ENCODE measurements at regions not wholly inside any gene's neighbourhood (a gene's known extent, or its start where the extent isn't known, plus 50 kb on each side); places are given as distances from the start of the nearest gene placed in this dataset.

GRCh38 chr4:61128682-61129081, 71.4 kb upstream of the ADGRL3 start:
- DNase-seq (ENCODE audit: low spot score in 2 of 2) = no peak
- in situ Hi-C loops (cut with MboI; ENCODE audit: low sequenced_read_pairs) = no loop called here
- Histone ChIP-seq H3K4me3 (no peak overlapping the region), H3K4me1 (no peaks in the 10 kb centered on the region), H3K9me3 (no peaks in the 10 kb centered on the region), H3K27me3 (ENCODE audit: low read depth) (no peaks in the 10 kb centered on the region), H3K36me3 (replicated peaks) (no peaks in the 10 kb centered on the region)

- Histone ChIP-seq H3K36me3 (replicated peaks) (no peaks in the 10 kb centered on the region), H3K27me3 (ENCODE audit: low read depth) (no peaks in the 10 kb centered on the region), H3K4me1 (no peaks in the 10 kb centered on the region), H3K4me3 (no peak overlapping the region), H3K9me3 (no peaks in the 10 kb centered on the region)
- no peak for DNase-seq (ENCODE audit: low spot score in 2 of 2)
- in situ Hi-C loops (cut with MboI; ENCODE audit: low sequenced_read_pairs) = no loop called here
Observed at GRCh38 chr4:61129971-61130370, 70.2 kb upstream of the ADGRL3 start.

GRCh38 chr4:61143461-61143860, 56.7 kb upstream of the ADGRL3 start:
- no peaks in the 10 kb centered on the region for H3K9me3 ChIP-seq
- H3K27me3 ChIP-seq (ENCODE audit: low read depth) = no peaks in the 10 kb centered on the region
- no peak for DNase-seq (ENCODE audit: low spot score in 2 of 2)
- H3K4me3 ChIP-seq = no peak overlapping the region
- no peaks in the 10 kb centered on the region for H3K4me1 ChIP-seq
- H3K36me3 ChIP-seq (replicated peaks) = no peaks in the 10 kb centered on the region
- in situ Hi-C loops (cut with MboI; ENCODE audit: low sequenced_read_pairs) = no loop called here

- in situ Hi-C loops (cut with MboI; ENCODE audit: low sequenced_read_pairs) = no loop called here
- no peaks in the 10 kb centered on the region for H3K27me3 ChIP-seq (ENCODE audit: low read depth)
- no peaks in the 10 kb centered on the region for H3K9me3 ChIP-seq
- DNase-seq (ENCODE audit: low spot score in 2 of 2) = no peak
- no peaks in the 10 kb centered on the region for H3K4me1 ChIP-seq
- no peaks in the 10 kb centered on the region for H3K36me3 ChIP-seq (replicated peaks)
- H3K4me3 ChIP-seq = no peak overlapping the region
Observed at GRCh38 chr4:61149278-61149677, 50.8 kb upstream of the ADGRL3 start.
